A549 (cell line): ENCODE measurements at regions not wholly inside any gene's neighbourhood (a gene's known extent, or its start where the extent isn't known, plus 50 kb on each side); places are given as distances from the start of the nearest gene placed in this dataset.

Experiments
- CBX8 ChIP-seq: fragments of 200-600 bp; sonication (generic); IDR thresholded peaks from 2 replicates; pipeline ENCODE4 v1.6.1; 2016
- EP300 ChIP-seq, 2 experiments: fragments of >200 bp; sonication (Bioruptor Twin); formaldehyde crosslinking; IDR thresholded peaks; 2 replicates in 1 of 2; 3 replicates in 1 of 2; pipeline ENCODE4 v1.6.1; 2016 to 2017
- KDM5A ChIP-seq: fragments of 200-600 bp; sonication (generic); IDR thresholded peaks from 2 replicates; pipeline ENCODE4 v1.6.1; 2016; ENCODE audit warnings: antibody characterized with exemption, mild to moderate bottlenecking
- MAX ChIP-seq: IDR thresholded peaks from 2 replicates; pipeline ENCODE4 v1.6.1; 2012
- MAZ ChIP-seq: fragments of 150-350 bp; IDR thresholded peaks from 2 replicates; pipeline ENCODE4 v1.6.1; 2014; ENCODE audit warnings: antibody characterized with exemption, low read depth, low read length, borderline replicate concordance
- MYC ChIP-seq: IDR thresholded peaks from 2 replicates; pipeline ENCODE4 v1.6.1; 2012; ENCODE audit warnings: mild to moderate bottlenecking, inconsistent platforms, low read length, improper control_type of control experiment, borderline replicate concordance
- POLR2A ChIP-seq: IDR thresholded peaks from 2 replicates; pipeline ENCODE4 v1.6.1; 2012; ENCODE audit warnings: mild to moderate bottlenecking, low read length
- RAD21 ChIP-seq, 2 experiments: fragments of >200 bp in 1 of 2; sonication (Bioruptor Twin) in 1 of 2; formaldehyde crosslinking in 1 of 2; IDR thresholded peaks in 1 of 2; conservative IDR thresholded peaks in 1 of 2; 2 replicates in 1 of 2; 3 replicates in 1 of 2; pipeline ENCODE4 v1.6.1; 2012 to 2018; ENCODE audit warnings: inconsistent platforms in 1 of 2
- RCOR1 ChIP-seq: fragments of 150-350 bp; IDR thresholded peaks from 2 replicates; pipeline ENCODE4 v1.6.1; 2014; ENCODE audit warnings: antibody characterized with exemption, low read length, low read depth
- REST ChIP-seq: fragments of 200-600 bp; sonication (generic); IDR thresholded peaks from 2 replicates; pipeline ENCODE4 v1.6.1; 2016; ENCODE audit warnings: antibody characterized with exemption, mild to moderate bottlenecking, moderate library complexity
- SREBF2 ChIP-seq: fragments of 450-650 bp; IDR thresholded peaks from 2 replicates; pipeline ENCODE4 v1.6.1; 2014; ENCODE audit warnings: mild to moderate bottlenecking, moderate library complexity
- ZNF302 ChIP-seq: fragments of 250-450 bp; sonication (Bioruptor Pico); IDR thresholded peaks from 2 replicates; pipeline ENCODE4 v1.9.0; 2021; ENCODE audit warnings: inconsistent platforms, mild to moderate bottlenecking, moderate library complexity
- TF ChIP-seq, protein P1 (sequence below): fragments of >200 bp; sonication (Bioruptor Twin); formaldehyde crosslinking; IDR thresholded peaks from 3 replicates; pipeline ENCODE4 v1.5.1; 2016
- TF ChIP-seq, protein P2 (sequence below): fragments of 150-350 bp; IDR thresholded peaks from 2 replicates; pipeline ENCODE4 v1.6.1; 2014; ENCODE audit warnings: low read depth, mild to moderate bottlenecking, low read length

GRCh38 chr4:154032914-154033313 is 244.0 kb upstream of the SFRP2 start:
- no peak for TF ChIP-seq MYC
- no peak for TF ChIP-seq REST
- no peak for TF ChIP-seq RCOR1
- TF ChIP-seq POLR2A: no peak
- TF ChIP-seq, protein P1, sequence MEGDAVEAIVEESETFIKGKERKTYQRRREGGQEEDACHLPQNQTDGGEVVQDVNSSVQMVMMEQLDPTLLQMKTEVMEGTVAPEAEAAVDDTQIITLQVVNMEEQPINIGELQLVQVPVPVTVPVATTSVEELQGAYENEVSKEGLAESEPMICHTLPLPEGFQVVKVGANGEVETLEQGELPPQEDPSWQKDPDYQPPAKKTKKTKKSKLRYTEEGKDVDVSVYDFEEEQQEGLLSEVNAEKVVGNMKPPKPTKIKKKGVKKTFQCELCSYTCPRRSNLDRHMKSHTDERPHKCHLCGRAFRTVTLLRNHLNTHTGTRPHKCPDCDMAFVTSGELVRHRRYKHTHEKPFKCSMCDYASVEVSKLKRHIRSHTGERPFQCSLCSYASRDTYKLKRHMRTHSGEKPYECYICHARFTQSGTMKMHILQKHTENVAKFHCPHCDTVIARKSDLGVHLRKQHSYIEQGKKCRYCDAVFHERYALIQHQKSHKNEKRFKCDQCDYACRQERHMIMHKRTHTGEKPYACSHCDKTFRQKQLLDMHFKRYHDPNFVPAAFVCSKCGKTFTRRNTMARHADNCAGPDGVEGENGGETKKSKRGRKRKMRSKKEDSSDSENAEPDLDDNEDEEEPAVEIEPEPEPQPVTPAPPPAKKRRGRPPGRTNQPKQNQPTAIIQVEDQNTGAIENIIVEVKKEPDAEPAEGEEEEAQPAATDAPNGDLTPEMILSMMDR: no peak
- no peak for TF ChIP-seq EP300 (IDR thresholded peaks at IDR 0.05)
- no peak for TF ChIP-seq SREBF2
- TF ChIP-seq RAD21 (conservative IDR thresholded peaks at IDR 0.05 in 1 of 2, IDR thresholded peaks at IDR 0.05 in 1 of 2): no peak
- TF ChIP-seq, protein P2, sequence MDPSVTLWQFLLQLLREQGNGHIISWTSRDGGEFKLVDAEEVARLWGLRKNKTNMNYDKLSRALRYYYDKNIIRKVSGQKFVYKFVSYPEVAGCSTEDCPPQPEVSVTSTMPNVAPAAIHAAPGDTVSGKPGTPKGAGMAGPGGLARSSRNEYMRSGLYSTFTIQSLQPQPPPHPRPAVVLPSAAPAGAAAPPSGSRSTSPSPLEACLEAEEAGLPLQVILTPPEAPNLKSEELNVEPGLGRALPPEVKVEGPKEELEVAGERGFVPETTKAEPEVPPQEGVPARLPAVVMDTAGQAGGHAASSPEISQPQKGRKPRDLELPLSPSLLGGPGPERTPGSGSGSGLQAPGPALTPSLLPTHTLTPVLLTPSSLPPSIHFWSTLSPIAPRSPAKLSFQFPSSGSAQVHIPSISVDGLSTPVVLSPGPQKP: no peak
- TF ChIP-seq MAZ: no peak
- no peak for TF ChIP-seq KDM5A
- no peak for TF ChIP-seq MAX
- no peak for TF ChIP-seq CBX8
- no peak for TF ChIP-seq ZNF302 (CRISPR knock-in tag)
